ENCODE measurements at regions not wholly inside any gene's neighbourhood (a gene's known extent, or its start where the extent isn't known, plus 50 kb on each side); places are given as distances from the start of the nearest gene placed in this dataset.
"Not testable (repeated sequence)": the region's sequence is repeated elsewhere in the genome, so short reads cannot be mapped to it uniquely, and the experiment has no call there.

DNA sequence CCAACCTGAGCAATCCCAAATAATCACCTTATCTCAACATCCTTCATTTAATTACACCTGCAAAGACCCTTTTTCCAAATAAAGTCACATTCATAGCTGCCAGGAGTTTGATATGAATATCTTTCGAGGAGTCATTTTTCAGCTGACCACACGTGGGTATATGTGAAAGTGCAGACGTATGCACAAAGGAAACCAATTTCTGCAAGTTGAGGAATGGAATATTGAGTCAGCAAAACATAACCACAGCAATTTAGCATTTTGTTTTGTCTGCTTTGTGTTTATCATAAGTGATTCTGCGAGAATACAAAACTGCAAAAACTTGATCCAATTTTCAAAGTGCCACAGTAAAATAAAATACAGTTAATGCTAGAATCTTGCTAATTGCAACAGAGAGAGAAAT is 295.9 kb downstream of the SUCLA2 start:
- Histone ChIP-seq H3K36me3 (no peaks in the 10 kb centered on the region), H3K27me3 (no peaks in the 10 kb centered on the region), H3K27ac (no peak overlapping the region), H3K4me3 (no peak overlapping the region), H3K9me3 (no peaks in the 10 kb centered on the region), H3K4me1 (no peaks in the 10 kb centered on the region)
- TF ChIP-seq, protein P1, sequence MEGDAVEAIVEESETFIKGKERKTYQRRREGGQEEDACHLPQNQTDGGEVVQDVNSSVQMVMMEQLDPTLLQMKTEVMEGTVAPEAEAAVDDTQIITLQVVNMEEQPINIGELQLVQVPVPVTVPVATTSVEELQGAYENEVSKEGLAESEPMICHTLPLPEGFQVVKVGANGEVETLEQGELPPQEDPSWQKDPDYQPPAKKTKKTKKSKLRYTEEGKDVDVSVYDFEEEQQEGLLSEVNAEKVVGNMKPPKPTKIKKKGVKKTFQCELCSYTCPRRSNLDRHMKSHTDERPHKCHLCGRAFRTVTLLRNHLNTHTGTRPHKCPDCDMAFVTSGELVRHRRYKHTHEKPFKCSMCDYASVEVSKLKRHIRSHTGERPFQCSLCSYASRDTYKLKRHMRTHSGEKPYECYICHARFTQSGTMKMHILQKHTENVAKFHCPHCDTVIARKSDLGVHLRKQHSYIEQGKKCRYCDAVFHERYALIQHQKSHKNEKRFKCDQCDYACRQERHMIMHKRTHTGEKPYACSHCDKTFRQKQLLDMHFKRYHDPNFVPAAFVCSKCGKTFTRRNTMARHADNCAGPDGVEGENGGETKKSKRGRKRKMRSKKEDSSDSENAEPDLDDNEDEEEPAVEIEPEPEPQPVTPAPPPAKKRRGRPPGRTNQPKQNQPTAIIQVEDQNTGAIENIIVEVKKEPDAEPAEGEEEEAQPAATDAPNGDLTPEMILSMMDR (IDR thresholded peaks at IDR 0.05) = no peak
- no peak for TF ChIP-seq POLR2AphosphoS5 (IDR thresholded peaks at IDR 0.05)
- TF ChIP-seq POLR2A (IDR thresholded peaks at IDR 0.05) = no peak
- DNase-seq (ENCODE audit: low spot score in 2 of 2) = no peak
- intact Hi-C loops (cut with DNase I; ENCODE audit: low total_unique reads) = no loop called here

DNA sequence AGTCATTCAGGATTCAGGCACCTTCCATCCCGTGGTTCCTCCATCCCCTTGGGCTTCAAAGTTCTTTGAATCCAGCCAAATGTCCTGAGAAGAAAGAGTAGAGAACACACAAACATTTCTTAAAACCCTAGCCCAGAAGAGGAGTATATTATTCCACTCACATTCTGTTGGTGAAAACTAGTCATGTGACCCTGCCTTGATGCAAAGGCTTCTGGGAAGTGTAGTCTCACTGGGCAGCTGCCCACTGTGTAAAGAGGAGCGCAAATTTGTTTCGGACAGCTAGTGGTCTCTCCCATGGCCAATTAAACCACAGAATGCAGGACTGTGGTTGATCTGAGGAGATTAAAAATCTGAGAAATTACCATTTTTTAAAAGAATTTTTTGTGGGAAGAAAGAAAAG is 304.4 kb downstream of the SUCLA2 start:
- Histone ChIP-seq H3K27ac (no peak overlapping the region), H3K9me3 (no peaks in the 10 kb centered on the region), H3K36me3 (no peaks in the 10 kb centered on the region), H3K27me3 (no peaks in the 10 kb centered on the region), H3K4me1 (no peaks in the 10 kb centered on the region), H3K4me3 (no peak overlapping the region)
- TF ChIP-seq POLR2A (IDR thresholded peaks at IDR 0.05) (no peak), POLR2AphosphoS5 (IDR thresholded peaks at IDR 0.05) (no peak)
- TF ChIP-seq, protein P1 (IDR thresholded peaks at IDR 0.05) = no peak
- DNase-seq (ENCODE audit: low spot score in 2 of 2) = no peak
- intact Hi-C loops (cut with DNase I; ENCODE audit: low total_unique reads) = loop anchor here (5.0 kb wide), 1 partner anchor 634 kb away; no protein-coding TSS in a partner anchor

DNA sequence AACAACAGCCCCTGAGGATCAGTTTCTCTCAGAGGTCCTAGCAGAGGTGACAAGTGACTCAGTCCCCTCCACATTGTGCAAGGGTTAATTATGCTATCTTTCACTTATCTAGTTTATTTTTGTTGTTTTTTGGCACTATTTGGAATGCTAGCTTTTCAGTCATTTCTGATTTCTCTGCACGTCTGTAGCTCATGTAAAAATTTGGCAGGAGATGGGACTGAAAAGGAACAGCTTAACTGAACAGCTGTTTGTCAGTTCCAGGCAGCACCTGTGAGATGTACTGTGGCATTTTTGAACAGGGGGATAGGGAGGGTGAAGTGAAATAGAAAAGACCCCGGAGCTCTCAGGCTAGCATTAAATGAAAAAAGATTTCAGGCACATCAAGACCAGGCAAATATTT is 313.5 kb downstream of the SUCLA2 start:
- H3K9me3 ChIP-seq = no peaks in the 10 kb centered on the region
- no peak for TF ChIP-seq POLR2A (IDR thresholded peaks at IDR 0.05)
- TF ChIP-seq, protein P1 (IDR thresholded peaks at IDR 0.05) = no peak
- no peaks in the 10 kb centered on the region for H3K36me3 ChIP-seq
- DNase-seq (ENCODE audit: low spot score in 2 of 2) = no peak
- intact Hi-C loops (cut with DNase I; ENCODE audit: low total_unique reads) = no loop called here
- no peak overlapping the region for H3K4me3 ChIP-seq
- no peaks in the 10 kb centered on the region for H3K27me3 ChIP-seq
- H3K27ac ChIP-seq = no peak overlapping the region
- H3K4me1 ChIP-seq = no peaks in the 10 kb centered on the region

DNA sequence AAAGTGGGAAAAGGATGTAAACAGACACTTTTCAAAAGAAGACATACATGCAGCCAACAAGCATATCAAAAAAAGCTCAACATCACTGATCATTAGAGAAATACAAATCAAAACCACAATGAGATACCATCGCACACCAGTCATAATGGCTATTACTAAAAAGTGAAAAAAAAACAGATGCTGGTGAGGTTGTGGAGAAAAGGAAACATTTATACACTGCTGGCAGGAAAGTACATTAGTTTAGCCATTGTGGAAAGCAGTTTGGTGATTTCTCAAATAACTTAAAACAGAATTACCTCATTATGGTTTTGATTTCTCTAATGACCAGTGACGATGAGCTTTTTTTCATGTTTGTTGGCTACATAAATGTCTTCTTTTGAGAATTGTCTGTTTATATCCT is 315.9 kb downstream of the SUCLA2 start:
- H3K27ac ChIP-seq; H3K36me3 ChIP-seq; H3K4me3 ChIP-seq; H3K9me3 ChIP-seq; H3K4me1 ChIP-seq; H3K27me3 ChIP-seq; DNase-seq (ENCODE audit: low spot score in 2 of 2); intact Hi-C loops (cut with DNase I; ENCODE audit: low total_unique reads): not testable (repeated sequence)

DNA sequence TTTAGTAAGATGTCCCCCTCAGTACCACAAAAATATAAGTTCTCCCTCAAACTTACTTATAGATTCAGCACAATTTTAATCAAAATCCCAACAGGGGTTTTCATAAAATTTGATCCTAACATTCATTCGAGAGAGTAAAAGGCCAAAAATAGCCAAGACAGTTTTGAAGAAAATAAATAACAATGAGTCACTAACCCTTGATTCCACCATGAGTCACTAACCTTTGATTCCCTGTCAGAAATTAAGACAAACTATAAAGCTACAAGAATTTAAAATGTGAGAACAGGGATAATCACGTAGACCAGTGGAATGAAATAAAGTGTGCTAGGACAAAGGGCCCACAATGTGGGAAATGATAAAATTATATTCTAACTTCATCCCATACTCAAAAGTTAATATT is 320.3 kb downstream of the SUCLA2 start:
- TF ChIP-seq POLR2AphosphoS5 (IDR thresholded peaks at IDR 0.05) (no peak), POLR2A (IDR thresholded peaks at IDR 0.05) (no peak)
- TF ChIP-seq, protein P1 (IDR thresholded peaks at IDR 0.05) = no peak
- DNase-seq (ENCODE audit: low spot score in 2 of 2) = no peak
- intact Hi-C loops (cut with DNase I; ENCODE audit: low total_unique reads) = no loop called here
- H3K27me3 ChIP-seq = no peaks in the 10 kb centered on the region
- H3K27ac ChIP-seq = no peak overlapping the region
- H3K4me1 ChIP-seq = no peaks in the 10 kb centered on the region
- H3K36me3 ChIP-seq = no peaks in the 10 kb centered on the region
- H3K4me3 ChIP-seq = no peak overlapping the region
- no peaks in the 10 kb centered on the region for H3K9me3 ChIP-seq

DNA sequence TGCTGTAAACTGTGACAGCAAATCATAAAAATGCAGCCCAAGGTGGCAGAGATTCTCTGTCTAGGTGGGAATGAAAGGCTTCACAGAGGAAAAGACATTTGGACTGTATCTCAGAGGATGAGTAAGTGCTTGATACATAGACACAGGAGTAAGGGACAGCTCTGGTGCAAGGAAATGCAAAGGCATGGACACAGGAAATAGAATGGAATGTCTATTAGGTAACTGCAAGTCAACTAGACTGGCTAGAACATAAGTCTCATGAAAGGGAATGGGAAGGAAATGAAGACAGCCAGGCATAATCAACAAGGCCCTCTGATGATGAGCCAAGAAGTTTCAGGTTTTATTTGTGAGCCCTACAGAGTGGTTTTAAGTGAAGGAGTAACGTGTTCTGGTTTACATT is 321.7 kb downstream of the SUCLA2 start:
- DNase-seq (ENCODE audit: low spot score in 2 of 2) = no peak
- intact Hi-C loops (cut with DNase I; ENCODE audit: low total_unique reads) = no loop called here
- TF ChIP-seq POLR2AphosphoS5 (IDR thresholded peaks at IDR 0.05) (no peak), POLR2A (IDR thresholded peaks at IDR 0.05) (no peak)
- TF ChIP-seq, protein P1 (IDR thresholded peaks at IDR 0.05) = no peak
- Histone ChIP-seq H3K4me3 (no peak overlapping the region), H3K4me1 (no peaks in the 10 kb centered on the region), H3K27ac (no peak overlapping the region), H3K36me3 (no peaks in the 10 kb centered on the region), H3K9me3 (no peaks in the 10 kb centered on the region), H3K27me3 (no peaks in the 10 kb centered on the region)
